ENCODE measurements at regions not wholly inside any gene's neighbourhood (a gene's known extent, or its start where the extent isn't known, plus 50 kb on each side); places are given as distances from the start of the nearest gene placed in this dataset.
A peak's percentile ranks its signal among the peaks of the same experiment; 100 is the strongest.

GRCh38 chr9:81860581-81860980 lies 67.6 kb upstream of the SPATA31D4 start:
- BruUV-seq (replicated peaks): no TSS peak
- no peaks in the 10 kb centered on the region for H3K4me1 ChIP-seq (ENCODE audit: insufficient read depth, low read length, poor library complexity, severe bottlenecking)
- TF ChIP-seq CTCF (conservative IDR thresholded peaks at IDR 0.05; ENCODE audit: low read depth, low read length): no peak
- no peak for TF ChIP-seq EZH2 (IDR thresholded peaks at IDR 0.05; ENCODE audit: borderline replicate concordance, low read depth, low read length, poor library complexity, severe bottlenecking)
- H3K9me3 ChIP-seq (ENCODE audit: low read depth, low read length, poor library complexity, severe bottlenecking): no peaks in the 10 kb centered on the region
- H3K4me3 ChIP-seq (ENCODE audit: low read depth, low read length, poor library complexity, severe bottlenecking): no peak overlapping the region
- H3K27me3 ChIP-seq (replicated peaks; ENCODE audit: insufficient read depth, low read depth, low read length, poor library complexity): no peaks in the 10 kb centered on the region
- CTCF ChIA-PET: no interaction called here
- intact Hi-C loops (cut with micrococcal nuclease; ENCODE audit: unreplicated experiment): no loop called here
- no peak for DNase-seq (ENCODE audit: low spot score)
- H3K36me3 ChIP-seq (ENCODE audit: insufficient read depth, low read length, poor library complexity, severe bottlenecking): no peaks in the 10 kb centered on the region
- no peak overlapping the region for H3K27ac ChIP-seq (ENCODE audit: low read depth, low read length, poor library complexity, severe bottlenecking)
- POLR2A ChIA-PET (ENCODE audit: low non-redundant PET): no interaction called here

DNA sequence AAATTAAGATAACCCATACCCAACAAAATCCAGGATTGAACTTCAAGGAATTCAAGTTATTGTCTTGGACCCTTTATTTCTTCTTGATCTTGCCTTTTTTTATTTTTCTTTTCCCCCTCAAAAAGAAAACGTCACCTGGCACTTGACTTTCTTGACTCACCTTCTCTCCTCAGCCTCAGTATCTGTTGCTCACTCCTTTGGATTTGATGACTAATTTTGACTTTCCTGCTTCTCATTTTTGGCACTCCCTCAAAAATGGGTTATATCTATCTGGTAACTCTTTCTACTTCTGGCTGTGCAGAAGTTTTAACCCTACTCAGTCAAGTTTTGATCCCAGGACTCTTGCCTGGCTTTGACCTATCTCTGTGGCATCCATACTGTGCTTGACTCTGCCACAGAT lies 66.6 kb upstream of the SPATA31D4 start:
- DNase-seq (ENCODE audit: low spot score): no peak
- ChIA-PET POLR2A (ENCODE audit: low non-redundant PET) (no interaction called here), CTCF (no interaction called here)
- H3K27me3 ChIP-seq (replicated peaks; ENCODE audit: insufficient read depth, low read depth, low read length, poor library complexity): no peaks in the 10 kb centered on the region
- H3K36me3 ChIP-seq (ENCODE audit: insufficient read depth, low read length, poor library complexity, severe bottlenecking): no peaks in the 10 kb centered on the region
- no TSS peak for BruUV-seq (replicated peaks)
- H3K9me3 ChIP-seq (ENCODE audit: low read depth, low read length, poor library complexity, severe bottlenecking): no peaks in the 10 kb centered on the region
- H3K27ac ChIP-seq (ENCODE audit: low read depth, low read length, poor library complexity, severe bottlenecking): no peak overlapping the region
- intact Hi-C loops (cut with micrococcal nuclease; ENCODE audit: unreplicated experiment): no loop called here
- no peaks in the 10 kb centered on the region for H3K4me1 ChIP-seq (ENCODE audit: insufficient read depth, low read length, poor library complexity, severe bottlenecking)
- no peak for TF ChIP-seq EZH2 (IDR thresholded peaks at IDR 0.05; ENCODE audit: borderline replicate concordance, low read depth, low read length, poor library complexity, severe bottlenecking)
- H3K4me3 ChIP-seq (ENCODE audit: low read depth, low read length, poor library complexity, severe bottlenecking): no peak overlapping the region

DNA sequence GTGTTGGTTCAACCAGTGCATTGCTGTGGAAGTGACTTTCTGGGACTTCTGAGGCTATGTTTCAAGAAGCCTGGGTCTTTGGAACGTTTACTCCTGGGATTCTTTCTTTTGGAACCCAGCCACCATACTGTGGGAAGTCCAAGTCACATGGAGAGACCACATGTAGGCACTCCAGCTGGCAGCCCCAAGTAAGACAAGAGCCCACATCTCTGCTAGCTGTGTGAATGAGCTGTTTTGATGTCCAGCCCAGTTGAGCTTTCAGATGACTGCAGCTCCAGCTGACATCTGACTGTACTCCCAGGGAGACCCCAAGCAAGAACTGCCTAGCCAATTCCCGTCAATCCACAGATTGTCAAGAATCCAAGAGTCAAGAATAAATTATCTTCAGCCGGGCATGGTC lies 60.1 kb upstream of the SPATA31D4 start:
- Histone ChIP-seq H3K4me3 (ENCODE audit: low read depth, low read length, poor library complexity, severe bottlenecking) (no peak overlapping the region), H3K4me1 (ENCODE audit: insufficient read depth, low read length, poor library complexity, severe bottlenecking) (peaks cover 7% of the 10 kb centered on the region), H3K27me3 (replicated peaks; ENCODE audit: insufficient read depth, low read depth, low read length, poor library complexity) (no peaks in the 10 kb centered on the region), H3K27ac (ENCODE audit: low read depth, low read length, poor library complexity, severe bottlenecking) (no peak overlapping the region), H3K36me3 (ENCODE audit: insufficient read depth, low read length, poor library complexity, severe bottlenecking) (no peaks in the 10 kb centered on the region), H3K9me3 (ENCODE audit: low read depth, low read length, poor library complexity, severe bottlenecking) (no peaks in the 10 kb centered on the region)
- DNase-seq (ENCODE audit: low spot score): no peak
- BruUV-seq (replicated peaks): no TSS peak
- ChIA-PET CTCF (no interaction called here), POLR2A (ENCODE audit: low non-redundant PET) (no interaction called here)
- TF ChIP-seq CTCF (conservative IDR thresholded peaks at IDR 0.05; ENCODE audit: low read depth, low read length) (no peak), EZH2 (IDR thresholded peaks at IDR 0.05; ENCODE audit: borderline replicate concordance, low read depth, low read length, poor library complexity, severe bottlenecking) (no peak)
- intact Hi-C loops (cut with micrococcal nuclease; ENCODE audit: unreplicated experiment): no loop called here

DNA sequence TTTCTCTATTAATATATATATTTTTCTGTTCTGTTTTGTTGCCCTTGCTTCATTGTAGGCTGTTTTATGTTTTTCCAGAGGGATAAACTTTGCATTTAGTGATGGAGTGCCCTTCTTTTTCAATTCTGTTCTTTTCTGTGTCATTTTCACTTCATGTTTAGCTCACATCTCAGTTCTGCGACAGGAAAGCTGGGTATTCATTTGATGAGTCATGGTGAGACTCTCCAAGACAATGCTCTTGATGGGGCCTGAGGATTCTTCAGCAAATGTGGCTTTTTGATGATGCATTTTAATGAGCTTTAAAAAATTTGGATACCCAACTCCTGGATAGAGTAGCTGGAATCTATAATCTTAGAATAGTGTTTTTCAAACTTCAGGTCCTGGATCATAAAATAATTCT lies 56.5 kb upstream of the SPATA31D4 start:
- peak; percentile 26 for DNase-seq (ENCODE audit: low spot score)
- H3K9me3 ChIP-seq (ENCODE audit: low read depth, low read length, poor library complexity, severe bottlenecking): peaks cover 8% of the 10 kb centered on the region
- intact Hi-C loops (cut with micrococcal nuclease; ENCODE audit: unreplicated experiment): no loop called here
- H3K36me3 ChIP-seq (ENCODE audit: insufficient read depth, low read length, poor library complexity, severe bottlenecking): no peaks in the 10 kb centered on the region
- POLR2A ChIA-PET (ENCODE audit: low non-redundant PET): no interaction called here
- H3K27me3 ChIP-seq (replicated peaks; ENCODE audit: insufficient read depth, low read depth, low read length, poor library complexity): no peaks in the 10 kb centered on the region
- CTCF ChIA-PET: no interaction called here
- peaks cover 10% of the 10 kb centered on the region for H3K4me1 ChIP-seq (ENCODE audit: insufficient read depth, low read length, poor library complexity, severe bottlenecking)
- TF ChIP-seq CTCF (conservative IDR thresholded peaks at IDR 0.05; ENCODE audit: low read depth, low read length) (no peak), EZH2 (IDR thresholded peaks at IDR 0.05; ENCODE audit: borderline replicate concordance, low read depth, low read length, poor library complexity, severe bottlenecking) (no peak)
- H3K4me3 ChIP-seq (ENCODE audit: low read depth, low read length, poor library complexity, severe bottlenecking): no peak overlapping the region
- H3K27ac ChIP-seq (ENCODE audit: low read depth, low read length, poor library complexity, severe bottlenecking): no peak overlapping the region
- BruUV-seq (replicated peaks): no TSS peak
